Immature natural killer cell (primary cell): ENCODE measurements at regions not wholly inside any gene's neighbourhood (a gene's known extent, or its start where the extent isn't known, plus 50 kb on each side); places are given as distances from the start of the nearest gene placed in this dataset.

Source experiments
- DNase-seq, 3 donors: peaks; one replicate each; pipeline ENCODE4 v3.0.0; 2022; ENCODE audit warnings: mixed read lengths in 1 of 3
- H3K27ac Mint-ChIP-seq, 6 donors: one replicate each; pipeline ENCODE4 v1.8.0; 2020; ENCODE audit warnings: mixed read lengths in 6 of 6, mild to moderate bottlenecking in 5 of 6, inconsistent platforms in 4 of 6, moderate library complexity in 3 of 6
- H3K27me3 Mint-ChIP-seq, 3 donors: one replicate each; pipeline ENCODE4 v1.8.0; 2020 to 2021; ENCODE audit warnings: low read depth in 3 of 3, mild to moderate bottlenecking in 3 of 3, mixed read lengths in 3 of 3, moderate library complexity in 3 of 3, inconsistent platforms in 1 of 3
- H3K36me3 Mint-ChIP-seq, 3 donors: one replicate each; pipeline ENCODE4 v1.8.0; 2020; ENCODE audit warnings: mixed read lengths in 3 of 3, inconsistent platforms in 2 of 3, mild to moderate bottlenecking in 2 of 3
- H3K4me1 Mint-ChIP-seq, 2 donors: one replicate each; pipeline ENCODE4 v1.8.0; 2020; ENCODE audit warnings: inconsistent platforms in 2 of 2, mild to moderate bottlenecking in 2 of 2, mixed read lengths in 2 of 2, moderate library complexity in 1 of 2
- H3K4me3 Mint-ChIP-seq, 5 donors: one replicate each; pipeline ENCODE4 v1.8.0; 2020; ENCODE audit warnings: mild to moderate bottlenecking in 5 of 5, mixed read lengths in 5 of 5, inconsistent platforms in 3 of 5, moderate library complexity in 3 of 5
- H3K9me3 Mint-ChIP-seq, 6 donors: one replicate each; pipeline ENCODE4 v1.8.0; 2020; ENCODE audit warnings: mild to moderate bottlenecking in 6 of 6, mixed read lengths in 6 of 6, inconsistent platforms in 4 of 6, moderate library complexity in 3 of 6

DNA sequence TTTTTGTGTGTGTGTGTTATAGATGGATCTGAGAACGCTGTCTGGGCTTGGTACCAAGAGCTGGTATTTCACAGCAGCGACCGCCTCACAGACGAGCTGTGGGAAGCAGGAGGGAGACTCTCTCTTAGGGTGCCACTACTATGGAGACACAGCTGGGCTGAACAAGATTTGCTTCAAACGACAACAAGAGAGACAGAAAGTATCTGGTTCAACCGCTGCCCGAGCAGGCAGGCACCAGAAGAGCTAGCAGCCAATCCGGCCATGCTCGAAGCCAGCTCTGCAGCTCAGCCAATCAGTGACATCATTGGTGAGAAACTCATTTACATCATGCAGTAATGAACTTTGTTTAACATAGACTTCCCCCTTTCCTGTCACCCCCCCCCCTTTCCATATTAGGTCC is 341.3 kb downstream of the USP25 start:
- Mint-ChIP-seq H3K36me3 (no peaks in the 10 kb centered on the region), H3K27me3 (no peaks in the 10 kb centered on the region), H3K4me3 (no peak overlapping the region), H3K27ac (no peak overlapping the region), H3K4me1 (no peaks in the 10 kb centered on the region), H3K9me3 (peaks cover 0 to 4% (median 0%) of the 10 kb centered on the region in 6 donors)
- no peak for DNase-seq

GRCh38 chr21:16071761-16072160 is 342.0 kb downstream of the USP25 start:
- H3K4me3 Mint-ChIP-seq = no peak overlapping the region
- peaks cover 0 to 4% (median 0%) of the 10 kb centered on the region in 6 donors for H3K9me3 Mint-ChIP-seq
- no peak for DNase-seq
- no peak overlapping the region for H3K27ac Mint-ChIP-seq
- H3K27me3 Mint-ChIP-seq = no peaks in the 10 kb centered on the region
- no peaks in the 10 kb centered on the region for H3K36me3 Mint-ChIP-seq
- H3K4me1 Mint-ChIP-seq = no peaks in the 10 kb centered on the region

- no peaks in the 10 kb centered on the region for H3K27me3 Mint-ChIP-seq
- no peak overlapping the region for H3K4me3 Mint-ChIP-seq
- H3K9me3 Mint-ChIP-seq = peaks cover 0 to 4% (median 0%) of the 10 kb centered on the region in 6 donors
- no peaks in the 10 kb centered on the region for H3K36me3 Mint-ChIP-seq
- no peak for DNase-seq
- no peaks in the 10 kb centered on the region for H3K4me1 Mint-ChIP-seq
- no peak overlapping the region for H3K27ac Mint-ChIP-seq
Observed at GRCh38 chr21:16072221-16072620, 342.4 kb downstream of the USP25 start.

DNA sequence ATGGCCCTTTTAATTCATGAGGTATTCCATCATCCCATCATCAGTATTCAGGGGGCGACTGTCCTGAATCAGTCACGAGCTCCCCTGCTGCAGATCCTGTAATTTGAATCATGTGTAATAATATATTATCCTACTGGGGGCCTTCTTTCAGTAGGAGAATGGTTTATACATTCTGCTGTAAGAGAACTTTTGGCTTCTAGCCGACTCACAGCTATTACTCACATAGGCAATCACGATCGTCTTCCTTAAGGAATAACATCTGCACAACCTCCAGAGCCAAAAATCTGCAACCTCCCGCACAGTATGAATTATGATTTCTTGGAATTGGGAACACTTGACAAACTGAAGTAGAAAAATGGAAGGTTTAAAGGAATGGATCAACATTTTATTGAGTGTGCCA is 343.0 kb downstream of the USP25 start:
- Mint-ChIP-seq H3K9me3 (peaks cover 0 to 4% (median 0%) of the 10 kb centered on the region in 6 donors), H3K27ac (no peak overlapping the region), H3K4me3 (no peak overlapping the region), H3K36me3 (no peaks in the 10 kb centered on the region), H3K4me1 (no peaks in the 10 kb centered on the region), H3K27me3 (no peaks in the 10 kb centered on the region)
- DNase-seq = no peak

GRCh38 chr21:16073586-16073985 is 343.8 kb downstream of the USP25 start:
- Mint-ChIP-seq H3K4me3 (no peak overlapping the region), H3K9me3 (peaks cover 0 to 4% (median 0%) of the 10 kb centered on the region in 6 donors), H3K27ac (no peak overlapping the region), H3K4me1 (no peaks in the 10 kb centered on the region), H3K27me3 (no peaks in the 10 kb centered on the region), H3K36me3 (no peaks in the 10 kb centered on the region)
- DNase-seq = no peak

DNA sequence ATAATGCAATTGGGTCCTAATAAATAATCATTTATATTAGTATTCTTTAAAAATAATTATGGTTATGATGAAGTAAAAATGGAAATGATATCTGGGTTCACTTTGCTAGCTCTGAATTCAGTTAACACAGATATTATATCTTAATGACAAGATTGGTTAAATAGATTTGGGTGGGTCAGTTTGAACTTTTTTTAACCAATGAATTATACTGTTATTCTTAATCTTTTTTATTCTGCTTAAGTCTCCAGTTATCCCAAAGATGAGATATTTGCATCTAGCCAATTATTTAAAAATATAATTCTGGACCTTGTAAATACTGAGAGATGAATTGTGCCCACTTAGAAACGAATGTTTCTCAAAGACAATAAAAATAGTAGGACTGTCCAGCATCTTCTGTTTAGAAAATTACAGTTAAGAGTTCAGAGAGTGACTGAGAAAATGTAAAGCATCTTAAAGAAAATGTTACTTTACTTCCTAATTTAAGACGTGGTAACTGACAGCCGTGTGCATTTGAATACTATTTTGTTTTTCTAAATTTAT is 345.2 kb downstream of the USP25 start:
- Mint-ChIP-seq H3K27ac (no peak overlapping the region), H3K36me3 (no peaks in the 10 kb centered on the region), H3K9me3 (peaks cover 0 to 4% (median 0%) of the 10 kb centered on the region in 6 donors), H3K4me3 (no peak overlapping the region), H3K27me3 (no peaks in the 10 kb centered on the region), H3K4me1 (no peaks in the 10 kb centered on the region)
- no peak for DNase-seq

- no peaks in the 10 kb centered on the region for H3K27me3 Mint-ChIP-seq
- H3K4me3 Mint-ChIP-seq = no peak overlapping the region
- H3K9me3 Mint-ChIP-seq = peaks cover 0 to 4% (median 0%) of the 10 kb centered on the region in 6 donors
- H3K27ac Mint-ChIP-seq = no peak overlapping the region
- no peak for DNase-seq
- no peaks in the 10 kb centered on the region for H3K4me1 Mint-ChIP-seq
- no peaks in the 10 kb centered on the region for H3K36me3 Mint-ChIP-seq
Observed at GRCh38 chr21:16075649-16076282, 346.0 kb downstream of the USP25 start.

DNA sequence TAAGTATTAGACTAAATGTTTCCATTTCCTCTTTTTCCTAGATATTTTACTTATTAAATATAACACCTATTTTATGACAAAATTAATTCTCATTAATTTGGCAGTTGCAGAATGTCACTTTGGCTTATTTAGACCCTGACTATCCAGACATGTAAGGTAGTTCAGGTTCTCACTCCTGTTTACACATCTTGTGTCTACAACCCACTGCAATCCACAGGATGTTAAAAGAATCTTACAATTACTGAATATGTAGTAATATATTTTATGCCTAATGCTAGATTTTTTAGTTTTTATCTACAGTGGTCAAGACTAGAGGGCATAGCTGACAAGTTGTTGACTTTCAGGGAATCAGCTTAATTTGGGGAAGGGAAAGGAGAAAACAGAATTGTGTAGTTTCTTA is 346.7 kb downstream of the USP25 start:
- Mint-ChIP-seq H3K36me3 (no peaks in the 10 kb centered on the region), H3K4me1 (no peaks in the 10 kb centered on the region), H3K4me3 (no peak overlapping the region), H3K27ac (no peak overlapping the region), H3K27me3 (no peaks in the 10 kb centered on the region), H3K9me3 (peaks cover 0 to 6% (median 0%) of the 10 kb centered on the region in 6 donors)
- DNase-seq = no peak

GRCh38 chr21:16078382-16078781 is 348.6 kb downstream of the USP25 start:
- H3K4me3 Mint-ChIP-seq = no peak overlapping the region
- H3K36me3 Mint-ChIP-seq = no peaks in the 10 kb centered on the region
- H3K4me1 Mint-ChIP-seq = no peaks in the 10 kb centered on the region
- no peak overlapping the region for H3K27ac Mint-ChIP-seq
- no peak for DNase-seq
- H3K9me3 Mint-ChIP-seq = peaks cover 0 to 3% (median 0%) of the 10 kb centered on the region in 6 donors
- H3K27me3 Mint-ChIP-seq = no peaks in the 10 kb centered on the region

GRCh38 chr21:16079830-16080229 is 350.0 kb downstream of the USP25 start:
- DNase-seq = no peak
- no peaks in the 10 kb centered on the region for H3K36me3 Mint-ChIP-seq
- H3K4me1 Mint-ChIP-seq = no peaks in the 10 kb centered on the region
- H3K9me3 Mint-ChIP-seq = peaks cover 0 to 2% (median 0%) of the 10 kb centered on the region in 6 donors
- no peak overlapping the region for H3K27ac Mint-ChIP-seq
- H3K27me3 Mint-ChIP-seq = no peaks in the 10 kb centered on the region
- H3K4me3 Mint-ChIP-seq = no peak overlapping the region

DNA sequence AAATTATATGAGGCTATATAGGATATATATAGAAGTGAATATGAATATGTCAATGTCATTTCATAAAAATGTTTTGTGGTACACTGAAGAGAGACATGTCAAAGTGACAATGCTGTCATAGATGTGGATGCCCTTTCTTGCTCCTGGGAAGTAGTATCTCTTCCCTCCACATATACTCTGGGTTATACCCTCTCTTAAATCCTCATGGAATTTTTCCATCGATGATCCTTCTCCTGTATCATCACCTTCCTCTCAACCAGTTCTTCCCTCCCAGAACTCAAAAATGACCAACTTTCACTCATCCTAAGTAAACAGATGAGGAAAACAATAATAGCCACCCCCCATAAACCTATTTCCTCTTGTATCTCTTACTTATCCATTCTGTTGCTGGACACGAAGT is 351.5 kb downstream of the USP25 start:
- DNase-seq = no peak
- no peaks in the 10 kb centered on the region for H3K36me3 Mint-ChIP-seq
- H3K27me3 Mint-ChIP-seq = no peaks in the 10 kb centered on the region
- H3K27ac Mint-ChIP-seq = no peak overlapping the region
- H3K9me3 Mint-ChIP-seq = peaks cover 0 to 2% (median 0%) of the 10 kb centered on the region in 6 donors
- H3K4me1 Mint-ChIP-seq = no peaks in the 10 kb centered on the region
- H3K4me3 Mint-ChIP-seq = no peak overlapping the region

DNA sequence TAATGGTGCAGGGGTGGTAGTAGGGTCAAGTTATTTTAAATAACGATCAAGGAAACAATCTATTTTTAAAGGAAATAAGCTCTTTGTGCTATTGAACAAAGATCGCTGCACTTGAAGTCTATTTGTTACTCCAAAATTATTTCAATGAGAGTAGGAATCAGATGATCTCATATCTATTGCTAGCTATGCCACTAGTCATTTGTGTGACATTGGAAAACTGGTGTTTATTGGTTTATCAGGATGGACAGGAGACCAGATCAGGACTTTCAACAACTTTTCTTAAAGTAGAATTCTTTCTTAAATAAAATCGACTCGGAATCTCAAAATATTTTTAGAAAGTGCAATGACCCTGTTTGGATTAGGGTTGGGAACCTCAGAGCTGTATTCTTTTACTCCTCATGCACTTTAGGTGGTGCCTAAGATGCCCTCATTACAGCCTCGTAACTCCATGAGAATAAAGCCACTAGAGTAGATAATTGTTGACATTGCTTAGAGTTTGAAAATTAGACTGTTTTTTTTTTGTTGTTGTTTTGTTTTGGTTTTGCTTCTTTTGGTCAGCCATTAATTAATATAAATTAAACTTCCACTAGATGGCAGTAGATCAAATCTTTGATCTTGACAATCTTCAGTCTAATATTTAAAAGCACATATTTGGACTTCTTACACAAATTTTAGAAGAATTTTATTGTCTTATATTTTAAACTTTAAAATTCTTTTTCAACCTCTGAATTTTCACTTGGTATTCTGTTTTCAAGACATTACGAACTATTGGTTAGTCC is 352.4 kb downstream of the USP25 start:
- Mint-ChIP-seq H3K4me3 (no peak overlapping the region), H3K9me3 (peaks cover 0 to 2% (median 0%) of the 10 kb centered on the region in 6 donors), H3K27ac (no peak overlapping the region), H3K36me3 (no peaks in the 10 kb centered on the region), H3K27me3 (no peaks in the 10 kb centered on the region), H3K4me1 (no peaks in the 10 kb centered on the region)
- DNase-seq = no peak

GRCh38 chr21:16084776-16085364 is 355.1 kb downstream of the USP25 start:
- no peaks in the 10 kb centered on the region for H3K27me3 Mint-ChIP-seq
- no peaks in the 10 kb centered on the region for H3K36me3 Mint-ChIP-seq
- no peak overlapping the region for H3K4me3 Mint-ChIP-seq
- no peaks in the 10 kb centered on the region for H3K4me1 Mint-ChIP-seq
- H3K27ac Mint-ChIP-seq = no peak overlapping the region
- no peak for DNase-seq
- H3K9me3 Mint-ChIP-seq = peaks cover 0 to 2% (median 0%) of the 10 kb centered on the region in 6 donors

GRCh38 chr21:16085421-16085820 is 355.6 kb downstream of the USP25 start:
- no peaks in the 10 kb centered on the region for H3K4me1 Mint-ChIP-seq
- no peak overlapping the region for H3K4me3 Mint-ChIP-seq

More at GRCh38 chr21:16085421-16085820, 355.6 kb downstream of the USP25 start:
- peaks cover 0 to 2% (median 0%) of the 10 kb centered on the region in 6 donors for H3K9me3 Mint-ChIP-seq
- no peaks in the 10 kb centered on the region for H3K36me3 Mint-ChIP-seq
- H3K27me3 Mint-ChIP-seq = no peaks in the 10 kb centered on the region
- DNase-seq = no peak
- no peak overlapping the region for H3K27ac Mint-ChIP-seq
